ENCODE measurements at regions not wholly inside any gene's neighbourhood (a gene's known extent, or its start where the extent isn't known, plus 50 kb on each side); places are given as distances from the start of the nearest gene placed in this dataset.

DNA sequence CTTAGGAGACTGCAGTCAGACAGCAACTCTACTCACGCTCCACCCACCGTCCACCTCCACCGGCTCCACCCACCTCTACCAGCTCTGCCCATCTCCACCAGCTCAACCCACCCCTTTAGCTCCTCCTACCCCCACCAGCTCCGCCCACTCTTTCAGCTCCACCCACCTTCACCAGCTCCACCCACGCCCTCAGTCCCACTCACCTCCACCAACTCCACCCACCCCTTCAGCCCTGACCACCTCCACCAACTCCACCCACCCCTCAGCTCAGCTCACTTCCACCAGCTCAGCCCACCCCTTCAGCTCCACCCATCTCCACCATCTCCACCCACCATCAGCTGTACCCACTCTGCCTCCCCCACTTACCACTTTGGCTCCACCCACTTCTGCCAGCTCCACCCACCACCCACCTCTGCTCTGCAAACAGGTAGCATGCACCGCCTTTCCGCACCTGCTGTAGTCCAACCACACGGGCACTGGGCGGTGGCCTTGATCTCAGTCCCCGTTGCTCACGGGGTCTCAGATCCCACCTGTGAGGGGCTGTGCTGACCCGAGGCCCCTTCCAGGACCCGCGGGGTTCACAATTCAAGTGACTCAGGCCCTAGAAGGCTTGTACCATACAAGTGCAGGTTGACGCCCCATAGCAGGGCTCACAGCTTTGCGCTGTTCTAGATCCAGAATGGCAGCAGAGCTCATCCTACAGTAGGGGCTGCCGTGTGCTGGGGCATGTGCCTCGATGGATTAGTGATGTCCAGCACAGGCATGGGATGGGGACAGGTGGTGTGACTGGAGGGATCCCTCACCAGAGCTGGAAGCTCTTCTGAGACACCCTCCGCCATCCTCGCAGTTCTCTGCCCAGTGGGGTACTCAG, 77.2 kb upstream of the OTOS start:
- no peaks in the 10 kb centered on the region for H3K4me1 ChIP-seq (ENCODE audit: control insufficient read depth, insufficient read depth, low read length)
- ATAC-seq (no peak), DNase-seq (no peak)
- H3K27me3 ChIP-seq (ENCODE audit: control insufficient read depth, insufficient read depth) = no peaks in the 10 kb centered on the region
- no peak overlapping the region for H3K27ac ChIP-seq (ENCODE audit: low read length)
- intact Hi-C loops (cut with DNase I) = no loop called here
- no peaks in the 10 kb centered on the region for H3K9me3 ChIP-seq (ENCODE audit: control insufficient read depth, low read length)
- 91% methylated on average over 20 of the region's 20 CpGs for WGBS
- H3K4me3 ChIP-seq (ENCODE audit: low read length) = no peak overlapping the region

DNA sequence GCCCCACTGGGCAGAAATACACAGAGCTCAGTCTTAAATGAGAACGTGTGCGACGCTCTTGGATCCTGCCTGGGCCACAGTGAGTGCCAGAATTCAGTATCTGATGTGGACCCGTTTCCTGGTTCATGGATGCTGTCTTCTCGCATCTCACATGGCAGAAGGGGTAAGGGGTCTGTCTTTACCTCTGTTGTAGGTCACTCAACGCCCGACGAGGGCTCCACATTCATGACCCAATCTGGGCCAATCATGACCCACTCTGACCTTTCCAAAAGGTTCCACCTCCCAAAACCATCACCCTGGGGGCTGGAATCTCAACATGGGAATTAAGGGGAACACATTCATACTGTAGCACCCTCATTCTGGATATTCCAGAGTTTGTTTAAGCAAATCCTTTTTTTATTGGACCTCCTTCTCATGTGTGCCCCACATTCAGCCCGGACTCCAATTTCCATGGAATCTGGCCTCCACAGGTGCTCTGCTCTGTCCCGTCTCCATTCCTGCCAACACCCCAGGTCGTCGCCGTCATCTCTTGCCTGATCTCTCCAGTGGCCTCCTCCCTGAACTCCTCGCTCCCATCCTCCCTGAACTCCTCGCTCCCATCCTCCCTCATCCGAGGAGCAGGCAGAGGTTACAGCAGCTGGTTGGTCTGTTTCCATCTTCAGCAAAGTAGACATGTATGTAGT, 78.9 kb upstream of the OTOS start:
- intact Hi-C loops (cut with DNase I) = no loop called here
- Histone ChIP-seq H3K27ac (ENCODE audit: low read length) (no peak overlapping the region), H3K4me3 (ENCODE audit: low read length) (no peak overlapping the region), H3K4me1 (ENCODE audit: control insufficient read depth, insufficient read depth, low read length) (no peaks in the 10 kb centered on the region), H3K27me3 (ENCODE audit: control insufficient read depth, insufficient read depth) (no peaks in the 10 kb centered on the region), H3K9me3 (ENCODE audit: control insufficient read depth, low read length) (no peaks in the 10 kb centered on the region)
- no peak for DNase-seq
- no peak for ATAC-seq
- 72% methylated on average over 16 of the region's 16 CpGs for WGBS

DNA sequence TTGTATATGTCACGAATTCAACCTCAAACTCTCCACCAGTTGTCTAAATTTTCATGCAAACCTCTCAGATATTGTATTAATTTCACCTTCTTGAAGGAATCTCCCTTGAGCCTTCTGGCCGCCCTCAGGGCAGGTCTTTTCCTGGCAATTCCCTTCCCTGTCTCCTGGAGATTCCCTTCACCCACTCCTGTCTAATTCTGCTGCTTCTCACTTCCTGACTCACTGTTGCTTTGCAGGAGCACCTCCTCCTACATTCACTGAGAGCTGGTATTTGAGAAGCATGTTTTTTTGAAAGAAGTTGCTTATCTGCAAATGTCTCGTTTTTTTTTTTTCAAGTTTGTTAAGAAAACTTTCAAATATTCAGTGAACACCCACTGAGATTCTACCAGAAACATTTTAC, 79.9 kb upstream of the OTOS start:
- WGBS = 53% methylated on average over 3 of the region's 3 CpGs
- no peak for ATAC-seq
- Histone ChIP-seq H3K4me3 (ENCODE audit: low read length) (no peak overlapping the region), H3K27me3 (ENCODE audit: control insufficient read depth, insufficient read depth) (no peaks in the 10 kb centered on the region), H3K4me1 (ENCODE audit: control insufficient read depth, insufficient read depth, low read length) (no peaks in the 10 kb centered on the region), H3K27ac (ENCODE audit: low read length) (no peak overlapping the region), H3K9me3 (ENCODE audit: control insufficient read depth, low read length) (no peaks in the 10 kb centered on the region)
- intact Hi-C loops (cut with DNase I) = no loop called here
- DNase-seq = no peak

DNA sequence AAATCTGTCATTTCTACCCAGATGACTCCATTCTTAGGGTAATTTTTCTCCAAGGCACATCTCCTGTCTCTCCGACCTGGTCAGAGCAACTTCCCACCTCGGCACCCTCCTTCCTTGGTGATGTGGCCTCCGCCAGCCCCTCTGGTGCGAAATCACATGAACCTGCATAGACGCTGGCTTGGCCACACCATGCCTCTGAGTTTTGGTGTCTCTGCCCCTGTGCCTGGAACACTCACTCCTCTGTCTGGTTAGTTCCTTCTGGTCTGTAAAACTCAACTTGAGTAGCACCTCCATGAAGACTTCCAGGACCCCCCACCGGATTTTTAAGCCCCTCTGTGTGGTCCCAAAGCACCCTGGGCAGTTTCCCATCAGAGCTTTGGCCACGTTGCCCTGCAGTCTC, 83.2 kb upstream of the OTOS start:
- Histone ChIP-seq H3K4me3 (ENCODE audit: low read length) (no peak overlapping the region), H3K27me3 (ENCODE audit: control insufficient read depth, insufficient read depth) (no peaks in the 10 kb centered on the region), H3K4me1 (ENCODE audit: control insufficient read depth, insufficient read depth, low read length) (no peaks in the 10 kb centered on the region), H3K27ac (ENCODE audit: low read length) (no peak overlapping the region), H3K9me3 (ENCODE audit: control insufficient read depth, low read length) (no peaks in the 10 kb centered on the region)
- ATAC-seq = no peak
- intact Hi-C loops (cut with DNase I) = no loop called here
- no peak for DNase-seq
- WGBS = 73% methylated on average over 7 of the region's 7 CpGs

DNA sequence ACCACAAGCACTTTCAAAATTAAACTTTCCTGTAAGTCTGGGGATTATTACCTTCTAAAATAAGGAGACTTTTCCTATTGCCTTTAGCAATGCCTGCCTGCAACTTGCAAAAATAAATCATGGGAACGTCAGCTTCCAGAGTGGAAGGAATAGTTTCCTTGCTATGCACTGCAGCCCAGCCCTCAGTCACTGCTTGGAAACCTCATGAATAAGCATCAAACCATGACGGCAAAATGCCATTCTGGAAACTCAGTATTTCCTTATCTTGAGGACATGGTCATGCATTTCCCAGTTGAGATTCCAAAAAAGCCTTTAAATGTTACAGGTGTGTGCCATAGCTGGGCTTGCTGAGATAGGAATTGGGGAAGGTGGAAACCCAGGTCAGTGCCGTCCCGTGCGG, 84.2 kb upstream of the OTOS start:
- intact Hi-C loops (cut with DNase I) = no loop called here
- ATAC-seq (no peak), DNase-seq (no peak)
- Histone ChIP-seq H3K27ac (ENCODE audit: low read length) (no peak overlapping the region), H3K4me3 (ENCODE audit: low read length) (no peak overlapping the region), H3K9me3 (ENCODE audit: control insufficient read depth, low read length) (no peaks in the 10 kb centered on the region), H3K4me1 (ENCODE audit: control insufficient read depth, insufficient read depth, low read length) (no peaks in the 10 kb centered on the region), H3K27me3 (ENCODE audit: control insufficient read depth, insufficient read depth) (no peaks in the 10 kb centered on the region)
- 71% methylated on average over 5 of the region's 5 CpGs for WGBS

DNA sequence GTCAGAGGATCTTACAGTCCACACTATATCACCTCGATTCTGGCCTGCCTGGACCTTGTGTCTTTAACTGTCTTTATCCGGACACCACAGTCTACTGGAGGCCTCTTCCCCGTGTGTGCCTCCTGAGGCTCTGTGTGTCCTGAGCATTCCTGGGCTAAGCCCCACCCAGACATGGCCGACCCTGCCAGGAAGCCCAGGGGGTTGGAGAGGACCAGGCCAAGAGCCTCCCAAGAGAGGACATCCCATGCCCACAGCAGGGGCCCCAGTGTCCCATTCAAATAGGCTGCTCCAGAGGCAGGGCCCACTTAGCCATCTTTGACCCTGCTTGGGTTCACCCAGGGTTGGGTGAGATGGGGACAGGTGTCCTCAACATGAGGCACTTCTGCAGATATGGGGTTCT, 84.7 kb upstream of the OTOS start:
- H3K4me3 ChIP-seq (ENCODE audit: low read length) = no peak overlapping the region
- no peaks in the 10 kb centered on the region for H3K4me1 ChIP-seq (ENCODE audit: control insufficient read depth, insufficient read depth, low read length)
- DNase-seq (no peak), ATAC-seq (no peak)
- intact Hi-C loops (cut with DNase I) = no loop called here
- 68% methylated on average over 4 of the region's 4 CpGs for WGBS
- no peaks in the 10 kb centered on the region for H3K27me3 ChIP-seq (ENCODE audit: control insufficient read depth, insufficient read depth)
- no peaks in the 10 kb centered on the region for H3K9me3 ChIP-seq (ENCODE audit: control insufficient read depth, low read length)
- no peak overlapping the region for H3K27ac ChIP-seq (ENCODE audit: low read length)

DNA sequence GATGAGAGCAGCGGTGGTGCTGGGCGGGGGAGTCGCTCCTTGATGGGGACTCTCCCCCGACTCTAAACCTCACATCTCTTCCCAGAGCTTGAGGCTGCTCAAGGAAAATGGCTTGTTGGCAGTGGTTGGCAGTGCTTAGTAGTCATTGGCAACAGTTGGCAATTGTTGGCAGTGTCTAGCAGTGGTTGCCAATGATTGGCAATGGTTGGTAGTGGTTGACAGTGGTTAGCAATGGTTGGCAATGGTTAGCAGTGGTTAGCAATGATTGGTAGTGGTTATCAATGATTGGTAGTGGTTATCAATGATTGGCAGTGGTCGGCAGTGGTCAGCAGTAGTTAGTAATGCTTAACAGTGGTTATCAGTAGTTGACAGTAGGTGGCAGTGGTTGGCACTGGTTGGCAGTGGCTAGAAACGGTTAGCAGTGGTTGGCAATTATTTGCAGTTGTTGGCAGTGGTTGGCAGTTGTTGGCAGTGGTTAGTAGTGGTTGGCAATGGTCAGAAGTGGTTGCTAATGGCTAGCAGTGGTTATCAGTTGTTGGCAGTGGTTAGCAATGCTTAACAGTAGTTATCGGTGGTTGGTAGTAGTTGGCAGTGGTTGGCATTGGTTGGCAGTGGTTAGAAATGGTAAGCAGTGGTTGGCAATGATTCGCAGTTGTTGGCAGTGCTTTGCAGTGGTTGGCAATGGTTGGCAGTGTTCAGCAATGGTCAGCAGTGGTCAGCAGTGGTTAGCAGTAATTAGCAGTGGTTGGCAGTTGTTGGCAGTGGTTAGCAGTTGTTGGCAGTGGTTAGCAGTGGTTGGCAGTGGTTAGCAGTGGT, 85.4 kb upstream of the OTOS start:
- intact Hi-C loops (cut with DNase I) = no loop called here
- Histone ChIP-seq H3K4me1 (ENCODE audit: control insufficient read depth, insufficient read depth, low read length) (no peaks in the 10 kb centered on the region), H3K9me3 (ENCODE audit: control insufficient read depth, low read length) (no peaks in the 10 kb centered on the region), H3K27ac (ENCODE audit: low read length) (no peak overlapping the region), H3K27me3 (ENCODE audit: control insufficient read depth, insufficient read depth) (no peaks in the 10 kb centered on the region), H3K4me3 (ENCODE audit: low read length) (no peak overlapping the region)
- no peak for DNase-seq
- ATAC-seq = no peak
- WGBS = 87% methylated on average over 8 of the region's 8 CpGs

DNA sequence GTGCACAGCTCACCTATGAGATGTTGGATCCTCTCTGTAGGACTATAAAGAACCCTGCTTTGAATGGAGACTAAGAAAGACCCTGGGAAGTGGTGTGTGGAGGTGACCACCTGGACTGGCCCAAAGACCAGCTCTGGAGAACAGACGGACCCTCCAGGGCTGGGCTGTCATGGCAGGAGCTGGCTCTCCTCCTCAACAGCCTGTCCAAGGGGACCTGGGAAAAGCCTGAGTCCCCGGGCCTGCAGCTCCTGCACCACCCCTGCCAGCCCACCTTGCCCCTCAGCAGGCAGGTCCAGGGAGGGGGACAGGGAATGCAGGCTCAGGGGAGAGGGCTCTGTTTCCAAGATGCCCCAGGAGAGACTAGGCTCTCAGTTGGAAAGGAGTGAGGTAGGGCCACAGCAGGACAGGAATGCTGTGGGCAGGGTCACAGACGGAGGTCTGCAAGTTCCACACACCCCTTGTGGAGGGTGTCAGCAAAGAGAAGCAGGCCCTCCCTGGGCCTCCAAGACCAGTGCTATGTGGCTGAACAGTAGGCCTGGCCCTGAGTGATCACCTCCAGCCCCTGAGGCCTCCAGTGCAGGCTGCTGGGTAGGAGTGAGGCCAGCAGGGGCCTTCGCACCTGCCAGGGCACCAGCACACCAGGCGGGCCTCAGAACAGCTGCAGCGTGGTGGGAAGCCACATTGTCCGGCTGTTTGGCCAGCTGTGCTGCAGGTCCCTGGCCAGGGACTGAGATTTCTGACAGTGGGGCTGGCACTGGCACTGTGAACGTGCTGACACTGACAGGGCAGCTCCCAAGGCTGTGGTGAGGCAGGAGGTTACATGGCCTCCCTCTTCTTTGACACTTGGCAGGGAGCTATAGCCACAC, 86.4 kb upstream of the OTOS start:
- H3K27me3 ChIP-seq (ENCODE audit: control insufficient read depth, insufficient read depth) = no peaks in the 10 kb centered on the region
- ATAC-seq (no peak), DNase-seq (no peak)
- intact Hi-C loops (cut with DNase I) = no loop called here
- no peak overlapping the region for H3K27ac ChIP-seq (ENCODE audit: low read length)
- no peaks in the 10 kb centered on the region for H3K9me3 ChIP-seq (ENCODE audit: control insufficient read depth, low read length)
- no peaks in the 10 kb centered on the region for H3K4me1 ChIP-seq (ENCODE audit: control insufficient read depth, insufficient read depth, low read length)
- WGBS = 86% methylated on average over 8 of the region's 8 CpGs
- no peak overlapping the region for H3K4me3 ChIP-seq (ENCODE audit: low read length)

DNA sequence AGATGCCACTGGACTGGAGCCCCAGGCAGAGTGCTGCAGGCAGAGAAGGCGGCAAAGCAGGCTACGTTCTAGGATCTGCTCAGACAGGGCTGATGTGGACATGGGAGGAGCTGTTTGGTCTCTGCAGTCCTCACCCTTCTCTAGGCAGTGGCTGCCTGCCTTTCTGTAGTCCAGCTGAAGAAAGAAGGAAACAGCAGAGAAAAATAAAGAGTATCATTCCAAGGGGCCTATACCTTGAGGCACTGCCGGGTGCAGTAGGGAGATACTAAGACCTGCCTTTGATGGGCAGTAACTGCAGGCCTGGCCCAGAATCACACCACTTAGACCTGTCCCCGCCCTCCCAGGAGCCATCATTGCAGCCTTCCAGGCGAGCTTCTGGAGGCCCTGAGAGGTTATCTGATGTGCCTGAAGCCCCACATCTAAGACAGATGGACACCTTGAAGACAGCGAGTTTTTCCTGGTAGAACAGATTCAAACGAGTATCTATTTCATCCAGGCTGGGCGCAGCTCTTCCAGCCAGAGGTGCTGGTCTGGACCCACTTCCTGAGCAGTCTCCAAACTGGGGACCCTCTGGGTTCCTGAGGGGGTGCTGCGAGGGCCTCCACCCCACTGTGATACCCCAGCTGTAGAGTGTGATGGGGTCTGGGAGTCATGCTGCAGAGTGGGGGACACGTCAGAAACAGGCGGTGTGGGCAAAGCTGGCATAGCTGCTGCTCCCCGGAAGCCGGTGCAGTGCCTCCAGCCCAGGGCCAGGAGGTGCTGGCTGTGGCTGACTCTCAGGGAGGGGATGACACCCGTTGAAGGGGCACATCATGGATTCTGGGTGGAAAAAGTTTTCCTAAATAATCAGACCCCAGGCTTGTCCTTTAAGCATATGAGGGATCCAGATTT, 87.3 kb upstream of the OTOS start:
- Histone ChIP-seq H3K27ac (ENCODE audit: low read length) (no peak overlapping the region), H3K27me3 (ENCODE audit: control insufficient read depth, insufficient read depth) (no peaks in the 10 kb centered on the region), H3K4me1 (ENCODE audit: control insufficient read depth, insufficient read depth, low read length) (no peaks in the 10 kb centered on the region), H3K4me3 (ENCODE audit: low read length) (no peak overlapping the region), H3K9me3 (ENCODE audit: control insufficient read depth, low read length) (no peaks in the 10 kb centered on the region)
- intact Hi-C loops (cut with DNase I) = no loop called here
- DNase-seq (no peak), ATAC-seq (no peak)
- WGBS = 89% methylated on average over 14 of the region's 14 CpGs

DNA sequence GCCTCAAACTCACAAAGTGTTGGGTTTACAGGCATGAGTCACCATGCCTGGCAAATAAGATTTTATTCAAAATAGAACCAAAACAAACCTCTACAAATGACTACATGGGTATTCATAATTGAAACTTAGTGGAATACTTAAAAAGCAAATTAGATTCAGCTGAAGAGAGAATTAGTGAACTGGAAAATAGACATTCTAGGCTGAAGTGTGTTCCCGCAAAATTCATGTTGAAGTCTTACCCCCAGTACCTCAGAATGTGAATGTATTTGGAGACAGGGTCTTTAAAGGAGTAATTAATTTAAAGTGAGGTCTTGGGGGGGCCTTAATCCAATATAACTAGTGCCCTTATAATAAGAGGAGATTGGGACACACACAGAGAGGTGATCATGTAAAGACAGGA, 88.5 kb upstream of the OTOS start:
- DNase-seq (no peak), ATAC-seq (no peak)
- no peak overlapping the region for H3K27ac ChIP-seq (ENCODE audit: low read length)
- intact Hi-C loops (cut with DNase I) = no loop called here
- no peak overlapping the region for H3K4me3 ChIP-seq (ENCODE audit: low read length)
- no peaks in the 10 kb centered on the region for H3K4me1 ChIP-seq (ENCODE audit: control insufficient read depth, insufficient read depth, low read length)
- no peaks in the 10 kb centered on the region for H3K9me3 ChIP-seq (ENCODE audit: control insufficient read depth, low read length)
- no peaks in the 10 kb centered on the region for H3K27me3 ChIP-seq (ENCODE audit: control insufficient read depth, insufficient read depth)
- 100% methylated on average over 1 of the region's 1 CpG for WGBS

Measured in right cardiac atrium (tissue), 5 donors.